Astrocyte of the cerebellum (primary cell): ENCODE measurements at regions not wholly inside any gene's neighbourhood (a gene's known extent, or its start where the extent isn't known, plus 50 kb on each side); places are given as distances from the start of the nearest gene placed in this dataset.

Experiments used
- DNase-seq: peaks from one replicate; pipeline ENCODE4 v3.0.0-alpha.2; 2011; ENCODE audit warnings: low read depth
- H3K4me3 ChIP-seq: 2 replicates; pipeline ENCODE4 v1.5.1; 2011; ENCODE audit warnings: mild to moderate bottlenecking, low read depth, low read length, moderate library complexity
- CTCF ChIP-seq: IDR thresholded peaks from 2 replicates; pipeline ENCODE4 v1.5.1; 2012; ENCODE audit warnings: low read length, low read depth, moderate library complexity, mild to moderate bottlenecking; ENCODE audit errors: missing control alignments
- in situ Hi-C: cut with HindIII; loops from 2 replicates; pipeline ENCODE4 v1.10.0; 2017; ENCODE audit warnings: low sequenced_read_pairs

DNA sequence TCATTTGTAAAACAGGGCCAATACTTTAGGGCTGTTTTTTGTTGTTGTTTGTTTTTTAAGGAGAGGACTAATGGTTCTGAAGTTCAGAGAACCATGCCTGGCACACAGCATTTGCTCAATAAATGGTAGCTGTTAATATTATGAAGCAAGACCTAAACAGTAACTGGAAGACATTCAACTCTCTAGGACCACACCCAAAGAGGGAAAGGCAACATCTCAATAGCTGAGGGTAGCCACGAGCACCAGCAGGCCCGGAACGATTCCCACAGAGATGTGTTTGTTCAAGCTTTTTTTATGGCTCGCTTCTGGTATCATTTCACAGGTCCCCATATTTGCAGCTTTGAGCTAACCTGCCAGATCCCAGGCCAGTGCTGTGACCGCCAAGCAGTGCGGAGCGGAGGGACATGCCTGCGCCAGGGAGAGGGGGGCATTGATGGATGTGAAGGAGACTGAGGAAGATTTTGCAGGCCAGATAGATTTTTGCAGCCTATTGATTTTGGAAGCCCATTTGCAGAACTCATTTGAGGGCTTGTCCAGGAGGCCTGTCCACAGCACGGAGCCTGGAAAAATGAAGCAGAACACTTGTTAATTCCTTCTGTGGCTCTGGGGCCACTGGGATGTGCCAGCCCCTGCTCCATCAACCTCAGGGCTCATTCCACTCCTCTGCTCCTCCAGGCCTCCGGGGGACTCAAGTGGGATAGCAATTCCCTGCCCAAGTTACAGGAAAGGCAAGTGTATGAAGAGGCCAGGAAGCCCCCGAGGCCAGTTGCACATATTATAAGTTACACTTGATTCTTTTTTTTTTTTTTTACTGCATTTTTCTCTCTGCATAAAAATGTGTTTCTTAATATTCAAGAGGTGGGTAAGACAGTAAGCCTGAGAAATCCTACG, 57.3 kb upstream of the FGFR2 start:
- TF ChIP-seq CTCF = no peak
- no peak overlapping the region for H3K4me3 ChIP-seq
- in situ Hi-C loops = no loop called here
- DNase-seq = no peak

GRCh38 chr10:121654021-121654545, 55.8 kb upstream of the FGFR2 start:
- TF ChIP-seq CTCF = no peak
- in situ Hi-C loops = no loop called here
- H3K4me3 ChIP-seq = no peak overlapping the region
- no peak for DNase-seq

- no peak overlapping the region for H3K4me3 ChIP-seq
- no peak for DNase-seq
- TF ChIP-seq CTCF = no peak
- in situ Hi-C loops = no loop called here
Measured at GRCh38 chr10:121653608-121654007, 55.4 kb upstream of the FGFR2 start.

GRCh38 chr10:121648493-121648892, 50.2 kb upstream of the FGFR2 start:
- in situ Hi-C loops = no loop called here
- no peak overlapping the region for H3K4me3 ChIP-seq
- no peak for TF ChIP-seq CTCF
- no peak for DNase-seq

GRCh38 chr10:121648059-121648458, 49.8 kb upstream of the FGFR2 start:
- in situ Hi-C loops = no loop called here
- no peak for TF ChIP-seq CTCF
- H3K4me3 ChIP-seq = no peak overlapping the region
- DNase-seq = no peak
